Activated CD4-positive, alpha-beta T cell treated with anti-CD3 and anti-CD28 coated beads, Interleukin-10, Interleukin-2, amounts not matched to agents 100 ng/mL and 50 ng/mL, durations not matched to agents 16 hours and 8 hours (primary cell): ENCODE measurements at regions not wholly inside any gene's neighbourhood (a gene's known extent, or its start where the extent isn't known, plus 50 kb on each side); places are given as distances from the start of the nearest gene placed in this dataset.

Experiments
- DNase-seq: peaks from one replicate; pipeline ENCODE4 v3.0.0-alpha.2; 2020

- peak; percentile 91 for DNase-seq
Measured at GRCh38 chr1:101290922-101291561, 54.2 kb downstream of the S1PR1 start.

DNA sequence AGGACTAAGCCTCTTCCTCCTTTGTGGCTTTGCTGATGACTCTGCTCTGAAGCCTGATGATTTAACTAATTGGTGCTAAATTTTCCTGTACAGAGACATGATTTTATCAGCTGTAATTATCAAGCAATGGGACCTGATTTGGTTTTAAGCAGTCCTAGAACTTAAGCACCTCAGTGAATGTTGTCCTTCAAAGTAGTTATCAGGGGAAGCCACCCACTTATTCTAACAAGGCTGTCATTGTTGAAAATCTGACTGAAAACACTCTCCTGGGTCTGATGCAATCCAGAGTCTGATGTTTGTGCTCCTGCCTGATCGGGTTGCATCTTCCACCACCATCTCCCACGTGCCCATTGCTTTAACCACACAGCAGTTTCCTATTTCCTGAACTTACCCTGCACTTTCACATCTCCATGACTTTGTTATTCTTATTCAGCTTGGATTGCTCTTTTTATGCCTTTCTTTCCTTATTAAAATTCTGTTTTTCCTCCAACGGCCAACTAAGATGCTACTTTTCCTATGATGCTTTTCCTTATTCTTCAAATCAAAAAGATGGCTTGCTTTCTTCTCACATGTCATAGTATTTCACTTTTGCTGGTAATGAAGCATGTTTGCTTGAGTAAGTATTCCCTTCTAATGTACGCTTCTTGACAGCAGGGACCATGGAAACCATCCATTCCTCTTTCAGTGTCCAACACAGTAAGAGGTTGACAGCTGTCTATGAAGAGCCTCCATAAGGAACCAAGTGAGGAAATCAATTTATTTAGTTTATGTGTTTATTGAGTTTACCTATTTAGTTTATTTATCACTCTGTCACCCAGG, 55.0 kb downstream of the S1PR1 start:
- DNase-seq, result peak; percentile 87

- DNase-seq, result peak; percentile 89
Measured at GRCh38 chr1:101293461-101294051, 56.7 kb downstream of the S1PR1 start.

- no peak for DNase-seq
Measured at GRCh38 chr1:101295209-101295608, 58.4 kb downstream of the S1PR1 start.

- no peak for DNase-seq
Measured at GRCh38 chr1:101298663-101299062, 61.8 kb downstream of the S1PR1 start.

GRCh38 chr1:101299141-101299540, 62.3 kb downstream of the S1PR1 start:
- no peak for DNase-seq

DNA sequence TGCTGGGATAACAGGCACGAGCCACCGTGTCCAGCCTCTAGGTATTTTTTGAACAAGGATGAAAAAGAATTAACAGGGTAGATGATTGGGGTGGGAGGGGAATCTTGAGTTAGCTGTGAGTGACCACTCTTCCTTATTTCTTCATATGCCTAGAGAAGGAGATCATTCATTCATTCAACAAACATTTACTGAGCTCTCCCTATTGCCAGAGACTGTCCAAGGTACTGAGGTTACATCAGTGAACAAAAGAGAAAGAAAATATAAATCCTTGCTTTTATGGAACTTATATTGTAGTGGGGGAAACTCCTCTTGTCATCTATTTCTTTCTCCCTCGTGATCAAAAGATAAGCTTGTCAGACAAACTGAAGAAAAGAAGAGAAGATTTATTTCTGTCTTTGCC, 62.9 kb downstream of the S1PR1 start:
- no peak for DNase-seq

DNA sequence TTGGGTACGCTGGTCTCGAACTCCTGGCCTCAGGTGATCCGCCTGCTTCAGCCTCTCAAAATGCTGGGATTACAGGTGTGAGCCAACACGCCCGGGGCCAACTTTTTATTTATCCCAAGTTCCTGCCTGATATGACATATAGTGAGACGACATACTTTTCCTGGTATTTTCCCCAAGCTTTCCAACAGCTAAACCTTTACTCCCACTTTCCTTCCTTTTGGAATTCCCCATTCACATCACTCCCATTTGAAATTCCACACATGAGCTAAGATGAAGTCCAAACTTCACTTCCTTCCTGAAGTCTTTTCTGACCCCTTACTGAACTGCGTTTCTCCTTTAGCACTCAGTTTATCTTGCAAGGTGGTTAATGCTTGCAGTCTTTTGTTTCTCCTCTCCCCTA, 64.1 kb downstream of the S1PR1 start:
- no peak for DNase-seq

GRCh38 chr1:101301446-101302057, 64.7 kb downstream of the S1PR1 start:
- no peak for DNase-seq

DNA sequence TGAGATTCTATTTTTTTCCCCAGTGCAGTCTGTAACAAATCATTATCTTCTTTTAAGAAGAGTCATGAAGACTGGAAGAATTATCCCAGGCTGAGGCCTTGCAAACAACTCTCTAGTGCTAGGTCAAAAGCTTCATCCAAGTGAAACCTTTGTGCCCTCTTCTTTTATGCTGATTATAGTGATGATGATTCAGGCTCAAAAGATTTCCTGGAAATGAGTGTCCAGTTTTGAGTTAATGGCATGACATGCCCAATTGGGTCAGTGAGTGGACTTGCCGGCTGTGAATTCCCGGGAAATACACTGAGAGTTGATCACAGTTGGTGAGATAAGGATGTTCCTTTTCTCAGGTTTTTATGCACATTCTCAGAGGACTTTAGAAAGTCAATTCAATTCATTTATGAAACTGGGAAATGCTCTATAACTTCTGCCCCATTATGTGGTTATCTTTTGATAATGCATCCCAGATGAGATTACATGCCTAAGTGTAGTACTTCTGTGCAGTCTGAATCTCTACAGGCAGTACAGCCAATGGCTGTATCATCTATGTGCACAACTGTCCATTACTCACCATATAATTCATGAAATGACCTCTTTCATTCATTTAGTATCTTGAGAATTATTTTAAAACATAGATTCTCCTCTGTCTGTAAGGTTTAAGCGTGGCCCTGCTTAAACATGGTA, 66.2 kb downstream of the S1PR1 start:
- no peak for DNase-seq

GRCh38 chr1:101307985-101308689, 71.3 kb downstream of the S1PR1 start:
- DNase-seq, result no peak

DNA sequence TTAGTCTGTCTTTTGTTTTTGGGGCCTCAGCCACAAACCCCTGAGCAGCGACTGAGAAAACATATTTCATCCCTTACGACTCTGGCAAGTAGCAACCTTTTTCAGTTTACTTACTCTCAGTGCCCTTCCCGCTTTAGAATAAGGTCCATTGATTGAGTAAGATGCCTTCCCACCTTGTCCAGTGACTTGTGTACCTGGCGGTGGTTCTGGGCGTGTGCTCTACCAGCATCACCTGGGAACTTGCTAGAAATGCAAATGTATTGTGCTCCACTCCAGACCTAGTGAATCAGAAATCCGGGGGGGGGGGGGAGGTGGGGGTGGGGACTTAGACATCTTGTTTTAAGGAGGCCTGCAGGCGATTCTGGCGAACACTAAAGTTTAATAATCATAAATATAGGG, 72.1 kb downstream of the S1PR1 start:
- no peak for DNase-seq

GRCh38 chr1:101309334-101310311, 72.8 kb downstream of the S1PR1 start:
- DNase-seq, result peak; percentile 83

GRCh38 chr1:101310506-101310905, 73.7 kb downstream of the S1PR1 start:
- DNase-seq, result peak; percentile 54

GRCh38 chr1:101311146-101311920, 74.5 kb downstream of the S1PR1 start:
- peak; percentile 31 for DNase-seq

- DNase-seq, result peak; percentile 30
Measured at GRCh38 chr1:101312147-101312546, 75.3 kb downstream of the S1PR1 start.

DNA sequence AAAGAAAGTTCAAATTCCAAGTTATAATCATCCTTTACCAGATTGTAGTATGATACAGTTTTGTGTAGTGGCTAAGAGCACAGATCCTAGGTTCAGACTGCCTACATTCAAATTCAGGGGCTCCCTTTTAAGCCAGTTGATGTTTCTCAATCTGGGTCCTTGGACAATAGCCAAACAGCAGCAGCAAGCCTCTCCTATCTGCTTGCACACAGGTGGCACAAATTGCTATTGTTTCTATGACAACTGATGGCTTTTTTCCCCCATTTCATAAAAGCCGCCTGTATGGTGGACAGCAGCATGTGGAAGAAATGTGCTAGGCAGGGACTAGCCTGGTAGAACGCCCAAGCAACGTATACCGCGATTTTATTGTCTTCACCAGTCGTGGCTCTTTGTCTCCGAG, 76.5 kb downstream of the S1PR1 start:
- DNase-seq, result no peak

DNA sequence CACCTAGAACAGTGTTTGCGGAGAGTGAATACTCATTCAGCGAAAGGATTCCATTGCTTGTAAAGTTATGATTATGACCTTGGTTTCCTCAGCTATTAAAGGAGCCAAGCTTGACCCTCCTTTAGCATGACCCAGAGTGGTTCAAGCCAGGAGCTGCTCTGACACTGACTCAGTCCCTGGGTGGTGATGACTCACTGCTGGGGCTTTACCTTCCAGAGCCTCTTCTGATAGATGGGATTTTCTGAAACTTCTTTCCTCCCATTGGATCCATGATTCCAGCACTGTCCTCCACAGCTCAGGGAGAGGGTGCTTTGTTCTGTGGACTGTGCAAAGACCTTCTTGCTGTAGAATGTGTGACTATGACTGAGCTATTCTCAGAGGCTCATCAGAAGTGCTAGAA, 77.4 kb downstream of the S1PR1 start:
- DNase-seq, result peak; percentile 47

DNA sequence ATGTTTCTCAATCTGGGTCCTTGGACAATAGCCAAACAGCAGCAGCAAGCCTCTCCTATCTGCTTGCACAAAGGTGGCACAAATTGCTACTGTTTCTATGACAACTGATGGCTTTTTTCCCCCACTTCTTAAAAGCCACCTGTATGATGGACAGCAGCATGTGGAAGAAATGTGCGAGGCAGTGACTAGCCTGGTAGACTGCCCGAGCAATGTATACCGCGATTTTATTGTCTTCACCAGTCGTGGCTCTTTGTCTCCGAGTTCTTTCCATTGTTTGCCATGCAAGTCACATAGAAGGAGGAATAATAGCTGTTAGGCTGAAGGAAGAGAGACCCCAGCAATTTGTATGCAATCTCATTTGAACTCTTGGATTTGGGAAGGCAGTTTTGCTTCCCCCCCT, 79.4 kb downstream of the S1PR1 start:
- DNase-seq, result no peak

DNA sequence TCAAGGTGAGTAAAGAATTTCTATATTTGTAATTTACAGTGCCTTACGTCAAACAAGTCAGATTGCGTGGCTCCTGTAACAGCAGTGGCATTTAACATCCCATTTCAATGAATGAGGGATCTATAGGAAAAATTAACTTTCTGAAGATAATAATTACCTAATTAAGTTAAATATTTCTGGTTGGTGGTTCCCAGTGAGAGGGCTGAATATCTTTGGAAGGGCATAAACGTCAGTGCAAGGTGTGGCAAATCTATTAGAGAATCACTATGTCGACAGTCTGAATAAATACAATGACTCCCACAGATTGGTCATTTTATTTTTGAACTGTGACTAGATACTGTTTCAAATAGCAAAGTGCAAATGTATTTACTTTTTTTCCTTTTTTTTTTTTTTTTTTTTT, 80.0 kb downstream of the S1PR1 start:
- no peak for DNase-seq
